ENCODE measurements at regions not wholly inside any gene's neighbourhood (a gene's known extent, or its start where the extent isn't known, plus 50 kb on each side); places are given as distances from the start of the nearest gene placed in this dataset.
A peak's percentile ranks its signal among the peaks of the same experiment; 100 is the strongest.

DNA sequence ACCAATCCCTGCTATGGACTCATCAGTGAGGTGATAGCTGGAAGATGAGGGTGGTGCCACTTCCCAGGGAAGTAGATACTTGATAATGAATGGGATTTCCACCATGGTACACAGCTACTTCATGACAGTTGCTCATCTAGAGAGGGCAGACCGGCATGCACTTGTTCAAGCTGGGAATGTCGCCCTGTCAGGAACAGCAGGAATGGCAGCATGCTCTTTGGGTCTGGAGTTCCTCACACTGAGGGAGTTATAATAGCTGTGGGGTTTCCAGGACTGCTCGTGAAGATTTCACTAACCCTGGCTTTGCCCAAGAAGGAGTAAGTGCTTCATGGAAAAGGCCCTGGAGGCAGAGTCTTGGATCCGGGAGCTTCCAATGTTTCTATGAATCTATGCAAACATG, 129.2 kb downstream of the PSMG1 start:
- DNase-seq (ENCODE audit: low read depth), result no peak

GRCh38 chr21:39053126-39053525, 130.1 kb downstream of the PSMG1 start:
- no peak for DNase-seq (ENCODE audit: low read depth)

DNA sequence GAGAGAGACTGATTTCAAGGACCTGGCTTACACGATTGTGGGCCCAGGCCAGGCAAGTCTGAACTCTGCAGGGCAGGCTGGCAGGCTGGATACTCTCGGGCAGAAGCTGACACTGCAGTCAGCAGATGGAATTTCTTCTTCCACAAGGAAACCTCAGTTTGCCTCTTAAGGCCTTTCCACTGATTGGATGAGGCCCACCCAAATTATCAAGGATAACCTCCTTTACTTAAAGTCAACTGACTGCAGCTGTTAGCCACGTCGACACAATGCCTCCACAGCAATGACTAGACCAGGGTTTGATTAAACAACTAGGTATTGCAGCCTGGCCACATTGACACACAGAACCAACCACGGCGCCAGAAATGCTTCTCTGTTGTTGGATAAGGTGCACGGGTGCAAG, 130.5 kb downstream of the PSMG1 start:
- no peak for DNase-seq (ENCODE audit: low read depth)

DNA sequence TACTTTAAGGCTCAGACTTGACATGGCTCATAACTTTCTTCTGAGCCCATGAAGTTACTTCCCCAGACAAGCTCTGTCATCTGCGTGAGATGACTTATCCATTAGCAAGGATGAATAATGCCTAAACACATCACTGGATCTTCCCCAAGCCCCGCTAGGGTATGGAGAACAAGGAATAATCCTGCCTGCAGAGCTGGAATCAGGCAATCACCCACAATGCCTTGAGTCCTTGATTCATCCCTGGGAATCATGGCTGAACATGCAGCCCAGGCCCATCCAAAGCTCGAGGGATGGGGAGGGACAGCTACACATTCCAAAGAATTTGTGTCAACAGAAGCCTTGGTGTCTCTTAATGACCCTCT, 131.7 kb downstream of the PSMG1 start:
- no peak for DNase-seq (ENCODE audit: low read depth)

DNA sequence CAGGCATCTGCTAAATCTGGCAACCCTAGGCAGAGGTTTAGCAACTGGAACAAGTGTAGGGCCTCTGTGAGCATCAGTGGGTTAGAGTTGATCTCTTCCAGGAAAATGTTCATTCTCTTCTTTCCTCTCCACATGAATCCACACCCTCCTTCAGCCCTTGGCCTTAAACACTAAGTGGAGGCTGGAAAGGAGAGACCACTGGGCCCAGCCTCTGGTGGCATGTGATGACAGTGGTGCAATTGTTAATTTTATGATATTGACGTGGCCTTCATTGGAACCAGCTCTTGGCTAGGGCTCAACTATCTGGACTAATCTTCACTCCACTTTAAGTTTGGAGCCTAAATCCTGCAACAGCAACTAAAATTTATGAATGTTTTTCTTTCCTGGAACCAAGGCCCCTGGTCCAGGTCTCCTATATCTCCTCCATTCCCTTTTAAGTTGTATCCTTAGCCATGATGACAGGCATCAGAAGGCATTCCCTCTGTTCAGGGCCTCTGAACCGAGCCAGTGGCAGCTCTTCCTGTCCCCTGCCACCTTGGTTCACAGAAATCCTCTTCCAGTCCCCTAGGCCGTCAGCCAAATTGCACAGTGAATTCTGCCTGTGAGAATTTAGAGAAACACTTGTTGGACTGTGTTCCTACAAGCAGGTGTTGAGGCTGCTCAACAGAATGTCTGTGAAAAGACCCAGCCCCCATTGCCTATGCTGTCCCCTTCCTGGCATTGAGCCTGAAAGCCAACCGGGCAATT, 132.2 kb downstream of the PSMG1 start:
- no peak for DNase-seq (ENCODE audit: low read depth)

DNA sequence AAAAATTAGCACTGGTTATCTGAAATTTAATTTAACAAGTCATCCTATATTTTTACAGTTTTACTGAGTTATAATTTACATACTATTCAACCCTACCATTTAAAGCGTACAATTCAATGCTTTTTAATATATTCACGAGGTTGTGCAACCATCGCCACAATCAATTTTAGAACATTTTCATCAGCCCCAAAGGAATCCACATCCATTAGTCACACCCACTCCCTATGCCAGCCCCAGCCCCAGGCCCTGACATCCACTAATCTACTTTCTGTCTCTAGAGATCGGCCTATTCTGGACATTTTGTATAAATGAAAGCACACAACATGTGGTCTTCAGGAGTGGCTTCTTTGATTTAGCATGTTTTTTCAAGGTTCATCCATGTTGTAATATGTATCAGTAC, 134.7 kb downstream of the PSMG1 start:
- no peak for DNase-seq (ENCODE audit: low read depth)

GRCh38 chr21:39048064-39048463, 135.2 kb downstream of the PSMG1 start:
- no peak for DNase-seq (ENCODE audit: low read depth)

DNA sequence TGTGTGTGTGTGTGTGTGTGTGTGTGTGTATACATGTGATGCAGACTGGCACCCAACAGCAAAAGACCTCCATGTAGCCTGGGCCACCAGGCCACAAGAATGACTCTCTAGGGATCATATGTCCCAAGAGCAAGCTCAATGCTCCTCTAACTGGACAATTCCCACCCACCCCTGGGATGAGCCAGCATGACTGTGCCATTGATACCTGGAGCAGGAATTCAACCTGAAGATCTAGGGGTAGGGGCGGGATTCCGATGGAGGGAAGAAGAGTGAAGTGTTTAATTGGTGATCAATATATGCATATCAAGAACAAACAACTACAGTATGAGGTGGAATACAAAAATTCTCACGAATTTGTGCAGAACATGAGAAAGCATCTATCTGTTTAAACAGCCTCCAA, 136.2 kb downstream of the PSMG1 start:
- no peak for DNase-seq (ENCODE audit: low read depth)

GRCh38 chr21:39046236-39046916, 136.9 kb downstream of the PSMG1 start:
- no peak for DNase-seq (ENCODE audit: low read depth)

GRCh38 chr21:39041816-39042215, 141.4 kb downstream of the PSMG1 start:
- no peak for DNase-seq (ENCODE audit: low read depth)

DNA sequence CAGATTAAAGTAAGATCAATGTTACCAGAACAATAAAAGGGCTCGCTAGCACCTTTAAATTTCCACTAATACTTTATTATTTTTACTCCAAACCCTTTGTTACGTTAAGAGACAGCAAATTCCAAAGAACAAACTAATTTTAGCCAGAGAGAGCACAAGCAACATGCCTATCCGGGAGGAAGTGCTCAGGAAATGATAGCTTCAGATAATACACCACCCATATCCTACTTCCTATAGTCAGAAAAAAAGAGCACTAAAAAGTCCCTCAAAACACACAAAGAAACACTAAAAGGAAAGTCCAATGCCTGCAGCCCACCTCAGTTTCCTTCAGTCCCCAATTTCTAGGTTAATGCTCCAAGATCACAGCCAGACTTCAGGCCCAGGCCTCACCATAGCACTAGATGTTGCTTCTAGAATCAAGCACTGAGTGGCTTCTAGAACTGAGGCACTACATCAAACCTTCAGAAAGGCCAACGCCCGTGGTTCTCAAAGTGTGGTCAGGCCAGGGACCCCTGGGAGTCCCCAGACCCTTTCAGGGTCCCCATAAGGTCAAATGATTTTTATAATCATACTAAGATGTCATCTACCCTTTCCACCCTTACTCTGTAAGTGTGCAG, 142.6 kb downstream of the PSMG1 start:
- DNase-seq (ENCODE audit: low read depth), result peak; percentile 36

DNA sequence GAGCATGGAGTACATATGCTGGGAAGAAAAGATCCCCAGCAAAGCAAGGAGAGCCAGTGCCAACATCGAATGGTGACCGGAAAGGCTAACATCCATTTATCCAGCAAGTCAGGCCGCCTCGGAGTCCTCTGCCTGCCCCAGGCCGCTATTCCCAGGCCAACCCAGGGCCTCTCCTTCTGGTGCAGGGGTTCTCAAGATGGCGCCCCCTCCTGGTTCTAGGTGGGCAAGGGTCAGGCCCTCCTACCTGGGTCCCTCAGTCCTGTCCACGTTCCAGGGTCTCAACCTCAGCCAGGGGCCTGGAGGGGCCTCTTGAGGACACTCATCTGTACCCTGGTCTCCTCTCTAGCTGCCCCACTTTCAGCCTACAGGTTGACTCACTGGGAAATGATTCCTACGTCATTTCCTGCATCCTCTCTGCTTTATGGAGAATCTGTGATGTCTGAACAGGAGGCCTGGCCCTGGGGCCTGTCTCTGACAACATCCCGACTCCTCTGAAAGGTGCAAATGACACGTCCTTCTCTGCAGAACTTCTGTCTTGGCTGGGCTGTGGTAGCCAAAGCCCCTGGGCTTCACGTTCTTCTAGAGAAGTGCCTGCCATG, 145.3 kb downstream of the PSMG1 start:
- DNase-seq (ENCODE audit: low read depth), result no peak

- DNase-seq (ENCODE audit: low read depth), result no peak
Measured at GRCh38 chr21:39036581-39036980, 146.7 kb downstream of the PSMG1 start.

- DNase-seq (ENCODE audit: low read depth), result no peak
Measured at GRCh38 chr21:39034590-39035536, 148.4 kb downstream of the PSMG1 start.

DNA sequence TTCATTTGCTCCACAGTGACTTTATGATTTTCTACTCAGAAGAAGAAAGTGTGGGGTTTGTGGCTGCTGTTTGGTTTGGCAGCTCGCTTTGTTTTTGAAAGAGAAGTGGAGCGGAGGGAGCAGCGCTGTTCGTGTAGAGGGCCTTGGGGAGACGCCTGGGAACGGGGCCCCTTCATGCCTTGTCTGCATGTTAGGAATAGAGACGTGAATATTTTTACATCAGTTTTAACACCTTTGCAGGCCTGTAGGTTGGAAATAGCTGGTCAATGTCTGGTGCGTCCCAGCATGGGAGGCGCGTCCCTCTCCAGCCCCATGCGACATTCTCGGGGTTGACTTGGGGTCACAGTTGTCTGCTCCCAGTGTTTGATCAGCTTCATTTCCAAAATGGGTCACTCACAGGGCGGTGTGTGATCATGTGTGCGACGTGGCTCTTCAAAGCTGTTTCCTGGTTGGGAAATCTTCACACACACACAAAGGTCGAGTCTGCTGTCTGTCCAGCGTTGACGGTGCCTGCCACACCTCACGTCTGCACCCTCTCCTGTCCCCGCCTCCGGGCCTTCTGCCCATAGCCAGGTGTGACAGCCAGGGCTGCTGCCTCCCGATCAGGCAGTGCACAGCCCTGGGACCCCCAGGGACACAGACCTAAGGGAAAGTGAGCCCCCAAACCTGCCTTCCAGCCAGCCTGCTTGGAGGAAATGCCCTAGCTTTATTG, 149.2 kb downstream of the PSMG1 start:
- no peak for DNase-seq (ENCODE audit: low read depth)

GRCh38 chr21:39029900-39030884, 153.1 kb downstream of the PSMG1 start:
- DNase-seq (ENCODE audit: low read depth), result no peak

DNA sequence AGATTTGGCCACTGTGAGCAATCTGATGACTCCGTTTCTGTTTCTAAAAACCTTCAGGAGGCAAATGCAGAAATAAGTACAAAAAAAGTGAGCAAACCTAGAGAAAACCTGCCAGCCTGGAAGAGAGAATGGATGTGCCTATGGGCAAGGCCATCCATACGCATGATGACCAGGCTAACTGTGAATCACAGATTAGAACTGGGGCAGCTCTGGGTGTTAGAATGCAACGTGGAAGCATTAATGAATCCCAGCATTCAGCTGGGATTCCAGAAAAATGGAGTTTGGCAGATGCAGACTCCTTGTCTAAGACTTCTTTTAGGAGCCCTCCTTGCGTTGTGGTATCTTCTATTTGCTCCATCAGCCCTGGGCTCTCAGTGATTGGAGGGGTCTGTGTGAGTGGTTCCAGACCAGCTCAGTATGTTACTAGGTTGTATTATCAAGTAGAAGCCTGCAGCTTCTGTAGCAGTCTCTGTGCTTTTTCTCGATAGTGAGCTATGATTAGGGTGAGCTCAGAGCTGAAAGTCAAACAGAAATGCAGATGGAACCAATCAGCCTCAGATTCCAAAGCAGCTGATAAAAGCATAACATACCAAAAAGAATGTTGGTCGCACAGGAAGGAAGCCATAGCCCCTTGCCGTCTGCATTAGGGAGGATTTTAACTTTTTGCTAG, 154.0 kb downstream of the PSMG1 start:
- no peak for DNase-seq (ENCODE audit: low read depth)

DNA sequence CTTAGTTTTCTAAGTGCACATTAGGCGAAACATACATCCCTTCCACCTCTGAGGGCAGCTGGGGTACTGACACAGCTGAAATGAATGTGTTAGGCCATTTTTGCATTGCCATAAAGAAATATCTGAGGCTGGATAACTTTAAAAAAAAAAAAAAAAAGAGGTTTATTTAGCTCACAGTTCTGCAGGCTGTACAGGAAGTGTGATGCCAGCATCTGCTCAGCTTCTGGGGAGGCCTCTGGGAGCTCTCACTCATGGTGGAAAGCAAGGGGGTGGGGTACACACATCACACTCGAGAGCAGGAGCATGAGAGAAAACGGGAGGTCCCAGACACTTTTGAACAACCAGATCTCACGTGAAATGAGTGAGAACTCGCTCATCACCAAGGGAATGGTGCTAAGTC, 158.1 kb downstream of the PSMG1 start:
- DNase-seq (ENCODE audit: low read depth), result no peak

DNA sequence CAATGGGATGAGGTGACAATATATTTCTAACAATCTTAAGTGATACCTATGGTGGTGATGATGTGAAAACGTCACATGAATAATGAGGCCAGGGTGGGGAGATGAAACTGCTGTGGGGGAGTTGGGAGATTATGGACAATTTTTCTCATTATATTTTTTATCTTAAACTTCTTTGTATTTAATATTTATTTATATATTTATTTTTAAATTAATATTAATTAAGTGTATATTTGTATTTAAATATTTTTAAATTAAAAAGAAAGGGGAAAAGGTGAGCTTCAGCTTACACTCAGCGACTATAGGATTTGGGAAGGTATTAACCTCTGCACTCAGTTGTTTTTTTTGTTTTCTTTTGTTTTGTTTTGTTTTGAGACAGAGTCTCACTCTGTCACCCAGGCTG, 158.7 kb downstream of the PSMG1 start:
- no peak for DNase-seq (ENCODE audit: low read depth)

All from CMK (cell line).